Mucosa of rectum (tissue), 2 donors: ENCODE measurements at regions not wholly inside any gene's neighbourhood (a gene's known extent, or its start where the extent isn't known, plus 50 kb on each side); places are given as distances from the start of the nearest gene placed in this dataset.
"Not testable (repeated sequence)": the region's sequence is repeated elsewhere in the genome, so short reads cannot be mapped to it uniquely, and the experiment has no call there.

ENCODE experiments used
- H3K27ac ChIP-seq, 2 donors: one replicate each; pipeline ENCODE4 v1.7.0; 2013; ENCODE audit warnings: inconsistent platforms in 2 of 2, low read depth in 2 of 2, low read length in 2 of 2
- H3K27me3 ChIP-seq, 2 donors: one replicate each; pipeline ENCODE4 v1.7.0; 2013; ENCODE audit warnings: low read length in 2 of 2; ENCODE audit not compliant: control insufficient read depth in 2 of 2, insufficient read depth in 2 of 2
- H3K36me3 ChIP-seq, 2 donors: one replicate each; pipeline ENCODE4 v1.7.0; 2013; ENCODE audit warnings: low read length in 2 of 2; ENCODE audit not compliant: control insufficient read depth in 2 of 2, insufficient read depth in 2 of 2
- H3K4me1 ChIP-seq, 2 donors: one replicate each; pipeline ENCODE4 v1.7.0; 2013; ENCODE audit warnings: low read length in 2 of 2, mild to moderate bottlenecking in 1 of 2; ENCODE audit not compliant: control insufficient read depth in 2 of 2, insufficient read depth in 2 of 2
- H3K4me3 ChIP-seq, 2 donors: one replicate each; pipeline ENCODE4 v1.7.0; 2013; ENCODE audit warnings: low read length in 2 of 2
- H3K9ac ChIP-seq, 2 donors: one replicate each; pipeline ENCODE4 v1.7.0; 2013; ENCODE audit warnings: low read length in 2 of 2, low read depth in 1 of 2, mild to moderate bottlenecking in 1 of 2
- H3K9me3 ChIP-seq, 2 donors: one replicate each; pipeline ENCODE4 v1.7.0; 2013; ENCODE audit warnings: low read length in 2 of 2; ENCODE audit not compliant: control insufficient read depth in 2 of 2
- donor health status: healthy.
- donor health status: Normal muscosa, but diverticular disease.

GRCh38 chr5:71817891-71818290, 98.8 kb downstream of the CARTPT start:
- H3K36me3 ChIP-seq: no peaks in the 10 kb centered on the region
- H3K4me3 ChIP-seq: no peak overlapping the region
- no peaks in the 10 kb centered on the region for H3K4me1 ChIP-seq
- H3K27ac ChIP-seq: no peak overlapping the region
- H3K9ac ChIP-seq: no peak overlapping the region
- H3K27me3 ChIP-seq: no peaks in the 10 kb centered on the region
- no peaks in the 10 kb centered on the region for H3K9me3 ChIP-seq

- Histone ChIP-seq H3K27ac (no peak overlapping the region), H3K4me3 (no peak overlapping the region), H3K9ac (no peak overlapping the region), H3K9me3 (no peaks in the 10 kb centered on the region), H3K4me1 (no peaks in the 10 kb centered on the region), H3K27me3 (no peaks in the 10 kb centered on the region), H3K36me3 (no peaks in the 10 kb centered on the region)
These were observed 102.0 kb downstream of the CARTPT start for GRCh38 chr5:71821029-71821428.

- H3K4me1 ChIP-seq, H3K27me3 ChIP-seq, H3K36me3 ChIP-seq, H3K9me3 ChIP-seq, H3K27ac ChIP-seq, H3K4me3 ChIP-seq, H3K9ac ChIP-seq: not testable (repeated sequence)
These were observed 103.0 kb downstream of the CARTPT start for GRCh38 chr5:71822065-71822464.

GRCh38 chr5:71825992-71826391, 106.9 kb downstream of the CARTPT start:
- Histone ChIP-seq H3K36me3 (no peaks in the 10 kb centered on the region), H3K9ac (no peak overlapping the region), H3K4me1 (no peaks in the 10 kb centered on the region), H3K9me3 (peaks cover 0 to 2% of the 10 kb centered on the region in 2 donors), H3K4me3 (no peak overlapping the region), H3K27me3 (no peaks in the 10 kb centered on the region), H3K27ac (no peak overlapping the region)

- Histone ChIP-seq H3K27ac (no peak overlapping the region), H3K4me1 (no peaks in the 10 kb centered on the region), H3K27me3 (no peaks in the 10 kb centered on the region), H3K9ac (no peak overlapping the region), H3K9me3 (peaks cover 0 to 2% of the 10 kb centered on the region in 2 donors), H3K4me3 (no peak overlapping the region), H3K36me3 (no peaks in the 10 kb centered on the region)
These were observed 109.4 kb downstream of the CARTPT start for GRCh38 chr5:71828291-71829040.

- H3K4me3 ChIP-seq: no peak overlapping the region
- H3K27me3 ChIP-seq: no peaks in the 10 kb centered on the region
- H3K4me1 ChIP-seq: no peaks in the 10 kb centered on the region
- no peak overlapping the region for H3K9ac ChIP-seq
- no peaks in the 10 kb centered on the region for H3K36me3 ChIP-seq
- no peak overlapping the region for H3K27ac ChIP-seq
- peaks cover 0 to 2% of the 10 kb centered on the region in 2 donors for H3K9me3 ChIP-seq
These were observed 110.1 kb downstream of the CARTPT start for GRCh38 chr5:71829206-71829605.

- Histone ChIP-seq H3K27me3 (no peaks in the 10 kb centered on the region), H3K36me3 (no peaks in the 10 kb centered on the region), H3K9ac (no peak overlapping the region), H3K4me3 (no peak overlapping the region), H3K9me3 (peaks cover 0 to 2% of the 10 kb centered on the region in 2 donors), H3K27ac (no peak overlapping the region), H3K4me1 (no peaks in the 10 kb centered on the region)
These were observed 111.8 kb downstream of the CARTPT start for GRCh38 chr5:71830681-71831539.

- Histone ChIP-seq H3K27ac (no peak overlapping the region), H3K9ac (no peak overlapping the region), H3K36me3 (no peaks in the 10 kb centered on the region), H3K9me3 (no peaks in the 10 kb centered on the region), H3K4me3 (no peak overlapping the region), H3K27me3 (no peaks in the 10 kb centered on the region), H3K4me1 (no peaks in the 10 kb centered on the region)
These were observed 114.0 kb downstream of the CARTPT start for GRCh38 chr5:71832812-71833715.

GRCh38 chr5:71834601-71835000, 115.5 kb downstream of the CARTPT start:
- no peaks in the 10 kb centered on the region for H3K9me3 ChIP-seq
- no peaks in the 10 kb centered on the region for H3K36me3 ChIP-seq
- no peak overlapping the region for H3K9ac ChIP-seq
- H3K4me1 ChIP-seq: no peaks in the 10 kb centered on the region
- no peak overlapping the region for H3K4me3 ChIP-seq
- no peaks in the 10 kb centered on the region for H3K27me3 ChIP-seq
- no peak overlapping the region for H3K27ac ChIP-seq
